H1 (cell line): ENCODE measurements at regions not wholly inside any gene's neighbourhood (a gene's known extent, or its start where the extent isn't known, plus 50 kb on each side); places are given as distances from the start of the nearest gene placed in this dataset.

Experiments used
- CTCF ChIA-PET: fragments of 300-600 bp; sonication (Branson Sonifier 250); formaldehyde crosslinking; loops from one replicate; lab custom pipeline; 2021; ENCODE audit not compliant: partially characterized antibody; lab: Charles Lee
- POLR2A ChIA-PET: fragments of 300-600 bp; sonication (Branson Sonifier 250); formaldehyde crosslinking; loops from one replicate; lab custom pipeline; 2021; ENCODE audit warnings: inconsistent platforms; ENCODE audit not compliant: partially characterized antibody; lab: Charles Lee
- DNase-seq, 2 experiments: peaks; one replicate each; pipeline versions ENCODE4 v3.0.0 to v3.0.0-alpha.2; 2010 to 2022; ENCODE audit warnings: low spot score in 2 of 2, low read depth in 1 of 2, mixed read lengths in 1 of 2
- FAIRE-seq: peaks from 2 replicates; lab custom pipeline; 2011; peaks lifted over from hg19 to GRCh38; lab: Jason Lieb, UNC
- H2AFZ ChIP-seq: 2 replicates; pipeline ENCODE4 v1.8.1; 2012; ENCODE audit warnings: low read length, inconsistent platforms
- H2AK5ac ChIP-seq: 2 replicates; pipeline ENCODE4 v1.6.1; 2013; ENCODE audit warnings: low read depth, low read length
- H2BK120ac ChIP-seq: replicated peaks from 2 replicates; pipeline ENCODE3; 2013; ENCODE audit warnings: low read depth, low read length, inconsistent platforms
- H2BK12ac ChIP-seq: 2 replicates; pipeline ENCODE4 v1.6.1; 2013; ENCODE audit warnings: low read depth, low read length
- H2BK15ac ChIP-seq: 2 replicates; pipeline ENCODE4 v1.6.1; 2013; ENCODE audit warnings: low read length
- H2BK20ac ChIP-seq: 2 replicates; pipeline ENCODE4 v1.6.1; 2013; ENCODE audit warnings: low read length
- H2BK5ac ChIP-seq: 2 replicates; pipeline ENCODE4 v1.6.1; 2013; ENCODE audit warnings: low read depth, low read length
- H3K14ac ChIP-seq: 2 replicates; pipeline ENCODE4 v1.6.1; 2013; ENCODE audit warnings: inconsistent platforms; ENCODE audit not compliant: insufficient read length
- H3K18ac ChIP-seq: 2 replicates; pipeline ENCODE4 v1.6.1; 2013; ENCODE audit warnings: low read length; ENCODE audit errors: extremely low read depth
- H3K23ac ChIP-seq: 2 replicates; pipeline ENCODE4 v1.6.1; 2013; ENCODE audit warnings: inconsistent platforms; ENCODE audit not compliant: insufficient read length
- H3K23me2 ChIP-seq: 2 replicates; pipeline ENCODE4 v1.6.1; 2013; ENCODE audit warnings: low read depth, low read length
- H3K27ac ChIP-seq: 2 replicates; pipeline ENCODE4 v1.6.1; 2011; ENCODE audit warnings: low read depth, low read length, inconsistent platforms
- H3K27me3 ChIP-seq, 4 experiments: replicated peaks in 1 of 4; 1 replicate in 1 of 4; 2 replicates in 3 of 4; pipeline versions ENCODE4 v1.6.1 to v1.8.1; 2011 to 2013; ENCODE audit warnings: low read length in 3 of 4, mild to moderate bottlenecking in 3 of 4, inconsistent platforms in 2 of 4, mixed read lengths in 2 of 4, moderate library complexity in 1 of 4; ENCODE audit not compliant: control insufficient read depth in 3 of 4, insufficient read depth in 3 of 4; ENCODE audit errors: extremely low read depth in 1 of 4
- H3K36me3 ChIP-seq, 4 experiments: 2 replicates each; pipeline versions ENCODE4 v1.6.1 to v1.8.1; 2011 to 2013; ENCODE audit warnings: mild to moderate bottlenecking in 4 of 4, low read length in 3 of 4, moderate library complexity in 2 of 4, control low read depth in 1 of 4, inconsistent platforms in 1 of 4; ENCODE audit not compliant: insufficient read depth in 4 of 4, control insufficient read depth in 2 of 4
- H3K4ac ChIP-seq: replicated peaks from 2 replicates; pipeline ENCODE3; 2013; ENCODE audit warnings: low read length, low read depth, mixed read lengths, inconsistent platforms; ENCODE audit not compliant: insufficient read length
- H3K4me1 ChIP-seq, 4 experiments: replicated peaks in 1 of 4; 1 replicate in 1 of 4; 2 replicates in 3 of 4; pipeline versions ENCODE4 v1.6.1 to v1.8.1; 2011 to 2013; ENCODE audit warnings: low read length in 3 of 4, inconsistent platforms in 2 of 4, mixed read lengths in 1 of 4; ENCODE audit not compliant: insufficient read depth in 4 of 4, control insufficient read depth in 3 of 4
- H3K4me2 ChIP-seq, 2 experiments: 2 replicates each; pipeline versions ENCODE4 v1.6.1 to v1.8.1; 2011 to 2013; ENCODE audit warnings: low read depth in 2 of 2, low read length in 2 of 2, control low read depth in 1 of 2, inconsistent platforms in 1 of 2, mild to moderate bottlenecking in 1 of 2; ENCODE audit not compliant: insufficient read depth in 1 of 2
- H3K4me3 ChIP-seq, 4 experiments: fragments of 200-600, 300-600 bp in 1 of 4; sonication (generic), shearing (Covaris generic), sonication (Bioruptor Twin) in 1 of 4; 2 replicates each; pipeline versions ENCODE4 v1.5.1 to v1.8.1; 2011 to 2016; ENCODE audit warnings: low read length in 4 of 4, low read depth in 3 of 4, control low read depth in 2 of 4, inconsistent platforms in 2 of 4, mild to moderate bottlenecking in 2 of 4, mixed read lengths in 1 of 4, moderate library complexity in 1 of 4; ENCODE audit not compliant: insufficient read depth in 2 of 4; ENCODE audit errors: extremely low read depth in 1 of 4
- H3K56ac ChIP-seq: replicated peaks from 2 replicates; pipeline ENCODE3; 2013; ENCODE audit warnings: low read depth, mild to moderate bottlenecking, mixed read lengths, low read length, inconsistent platforms; ENCODE audit not compliant: insufficient read length
- H3K79me1 ChIP-seq: 2 replicates; pipeline ENCODE4 v1.6.1; 2013; ENCODE audit warnings: low read depth, low read length, control low read depth
- H3K79me2 ChIP-seq, 2 experiments: 2 replicates each; pipeline versions ENCODE4 v1.6.1 to v1.8.1; 2012 to 2013; ENCODE audit warnings: low read length in 2 of 2, mild to moderate bottlenecking in 2 of 2, inconsistent platforms in 1 of 2; ENCODE audit not compliant: insufficient read depth in 2 of 2, control insufficient read depth in 1 of 2
- H3K9ac ChIP-seq, 4 experiments: replicated peaks in 1 of 4; 1 replicate in 1 of 4; 2 replicates in 3 of 4; pipeline versions ENCODE4 v1.6.1 to v1.8.1; 2011 to 2013; ENCODE audit warnings: low read depth in 3 of 4, low read length in 3 of 4, control low read depth in 2 of 4, mild to moderate bottlenecking in 2 of 4, moderate library complexity in 2 of 4, inconsistent platforms in 1 of 4; ENCODE audit errors: extremely low read depth in 1 of 4
- H3K9me3 ChIP-seq, 2 experiments: 2 replicates each; pipeline versions ENCODE4 v1.6.1 to v1.8.1; 2012 to 2013; ENCODE audit warnings: mild to moderate bottlenecking in 2 of 2, moderate library complexity in 2 of 2, control low read depth in 1 of 2, inconsistent platforms in 1 of 2, low read depth in 1 of 2, low read length in 1 of 2, mixed read lengths in 1 of 2; ENCODE audit not compliant: insufficient read depth in 2 of 2
- H4K20me1 ChIP-seq, 2 experiments: replicated peaks in 1 of 2; 2 replicates each; pipeline versions ENCODE3 to v1.8.1; 2011 to 2013; ENCODE audit warnings: inconsistent platforms in 2 of 2, low read length in 2 of 2, mild to moderate bottlenecking in 1 of 2; ENCODE audit not compliant: insufficient read depth in 2 of 2, control insufficient read depth in 1 of 2
- H4K5ac ChIP-seq: 2 replicates; pipeline ENCODE4 v1.6.1; 2013; ENCODE audit warnings: low read length, low read depth, mixed read lengths, inconsistent platforms; ENCODE audit not compliant: insufficient read length
- H4K8ac ChIP-seq: 2 replicates; pipeline ENCODE4 v1.8.0; 2013; ENCODE audit warnings: mild to moderate bottlenecking, moderate library complexity, low read length, inconsistent platforms; ENCODE audit not compliant: insufficient read depth; ENCODE audit errors: extremely low read depth
- H4K91ac ChIP-seq: replicated peaks from 2 replicates; pipeline ENCODE3; 2013; ENCODE audit warnings: low read length, mixed read lengths, inconsistent platforms; ENCODE audit not compliant: insufficient read length
- CTCF ChIP-seq, 3 experiments: IDR thresholded peaks; 1 replicate in 2 of 3; 2 replicates in 1 of 3; pipeline versions ENCODE4 v1.5.1 to v1.6.1; 2011; ENCODE audit warnings: low read length in 3 of 3, mild to moderate bottlenecking in 3 of 3, inconsistent platforms in 2 of 3, low read depth in 1 of 3, moderate library complexity in 1 of 3; ENCODE audit not compliant: insufficient read depth in 1 of 3; ENCODE audit errors: control extremely low read depth in 1 of 3
- RAD21 ChIP-seq, 2 experiments: IDR thresholded peaks in 1 of 2; conservative IDR thresholded peaks in 1 of 2; 2 replicates each; pipeline ENCODE4 v1.6.1; 2011; ENCODE audit warnings: low read depth in 2 of 2, low read length in 2 of 2, improper control_type of control experiment in 1 of 2, inconsistent platforms in 1 of 2, mild to moderate bottlenecking in 1 of 2, moderate library complexity in 1 of 2
- YY1 ChIP-seq: IDR thresholded peaks from 2 replicates; pipeline ENCODE4 v1.6.1; 2011; ENCODE audit warnings: low read depth, mild to moderate bottlenecking, low read length
- WGBS, 2 experiments: shearing (Covaris generic) in 1 of 2; methylation state at CpG; one replicate each; pipeline versions ENCODE4 v1.1.6 to v1.1.7; 2013 to 2015; ENCODE audit warnings: low lambda C conversion rate in 2 of 2, mixed read lengths in 2 of 2, inconsistent platforms in 1 of 2, low coverage in 1 of 2, missing lambda C conversion rate in 1 of 2; ENCODE audit not compliant: insufficient replicate concordance in 2 of 2, insufficient coverage in 1 of 2, insufficient read length in 1 of 2; ENCODE audit errors: extremely low coverage in 1 of 2, missing lambda C conversion rate in 1 of 2; 5-methylcytosine and 5-hydroxymethylcytosine counted together

DNA sequence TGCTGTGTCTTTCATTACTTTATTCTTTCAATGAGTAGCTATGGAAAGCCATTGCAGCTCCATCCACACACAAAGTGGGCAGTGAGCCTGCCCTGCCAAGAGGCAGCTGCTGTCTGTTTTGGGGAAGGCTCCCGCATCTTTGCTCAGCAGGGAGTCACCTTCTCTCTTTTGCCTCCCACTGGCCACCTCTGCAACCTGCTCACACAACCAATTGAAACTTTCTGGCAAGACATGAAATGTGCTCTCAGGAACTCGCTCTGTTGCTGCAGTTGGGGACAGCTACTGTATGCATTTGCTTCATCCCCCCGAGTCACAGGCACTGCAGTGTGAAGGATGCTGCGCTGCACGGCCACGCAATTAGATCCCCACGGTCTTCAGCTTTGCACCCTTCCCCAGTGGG is 244.8 kb upstream of the NFE2L3 start:
- no peak overlapping the region for H3K4me3 ChIP-seq
- no peaks in the 10 kb centered on the region for H3K27me3 ChIP-seq
- no peaks in the 10 kb centered on the region for H3K79me1 ChIP-seq
- no peak overlapping the region for H3K23ac ChIP-seq
- no peak overlapping the region for H4K5ac ChIP-seq
- no peak overlapping the region for H4K91ac ChIP-seq
- no peak overlapping the region for H2BK5ac ChIP-seq
- no peak overlapping the region for H2BK15ac ChIP-seq
- no peaks in the 10 kb centered on the region for H3K9me3 ChIP-seq
- POLR2A ChIA-PET, result interaction anchor here (0.6 to 1.6 kb wide), 4 partner anchors 14 to 281 kb away, joined by 3 to 5 read pairs (median 4); no protein-coding TSS in a partner anchor
- peak; percentile 74 for FAIRE-seq
- H2AFZ ChIP-seq, result no peak overlapping the region
- TF ChIP-seq YY1 (no peak), RAD21 (IDR thresholded peaks at IDR 0.05 in 1 of 2, conservative IDR thresholded peaks at IDR 0.05 in 1 of 2; ENCODE audit: low read depth in 2 of 2, low read length in 2 of 2) (peak in 1 of 2 experiments; percentile 17; a peak in 1 of 4 replicates), CTCF (IDR thresholded peaks at IDR 0.05; ENCODE audit: control extremely low read depth in 1 of 3, insufficient read depth in 1 of 3, low read depth in 1 of 3, low read length in 3 of 3) (peak in 2 of 3 experiments; percentile 22 to 45; a peak in 2 of 4 replicates)
- TF ChIP-seq, all 59 proteins: peak for 2
- Histone ChIP-seq H3K79me2 (no peaks in the 10 kb centered on the region), H3K4me1 (peaks cover 2 to 7% (median 4%) of the 10 kb centered on the region in 4 experiments; a peak in 4 of 7 replicates), H2BK120ac (no peak overlapping the region), H3K4ac (no peak overlapping the region), H3K56ac (no peak overlapping the region), H3K36me3 (no peaks in the 10 kb centered on the region), H4K8ac (no peak overlapping the region), H2BK12ac (peak overlapping the region; percentile 45; the same call in 1 of the 2 replicates), H3K18ac (peak overlapping the region; percentile 73; the same call in 1 of the 2 replicates), H3K9ac (no peak overlapping the region), H3K23me2 (no peaks in the 10 kb centered on the region), H4K20me1 (no peaks in the 10 kb centered on the region), H3K27ac (no peak overlapping the region), H3K14ac (no peak overlapping the region), H2BK20ac (no peak overlapping the region), H2AK5ac (no peak overlapping the region), H3K4me2 (peak overlapping the region in 1 of 2 experiments; percentile 10; a peak in 1 of 4 replicates)
- 73% methylated on average over 7 of the region's 7 CpGs; no CpG with 5 or more reads in 1 of the 2 experiments for WGBS, 2 experiments
- DNase-seq, result peak in 1 of 2 experiments; percentile 55
- CTCF ChIA-PET, result interaction anchor here (0.7 to 4.2 kb wide), 12 partner anchors 8 to 462 kb away, joined by 3 to 36 read pairs (median 4); no protein-coding TSS in a partner anchor
